Tibial nerve (tissue), 4 donors: ENCODE measurements at regions not wholly inside any gene's neighbourhood (a gene's known extent, or its start where the extent isn't known, plus 50 kb on each side); places are given as distances from the start of the nearest gene placed in this dataset.

Experiments
- DNase-seq, 2 donors: peaks; one replicate each; pipeline ENCODE4 v3.0.0-alpha.2; 2019; ENCODE audit warnings: low spot score in 2 of 2
- H3K27ac ChIP-seq, 4 donors: fragments of 200-600 bp; sonication (generic) in 3 of 4; one replicate each; pipeline ENCODE4 v1.5.1; 2017 to 2019; ENCODE audit warnings: mild to moderate bottlenecking in 1 of 4
- H3K27me3 ChIP-seq, 2 donors: fragments of 200-600 bp; sonication (generic) in 1 of 2; one replicate each; pipeline versions ENCODE4 v1.5.1 to v1.6.0; 2017 to 2019
- H3K36me3 ChIP-seq, 3 donors: fragments of 200-600 bp; sonication (generic); one replicate each; pipeline ENCODE4 v1.5.1; 2018 to 2019
- H3K4me1 ChIP-seq, 4 donors: fragments of 200-600 bp; sonication (generic) in 3 of 4; one replicate each; pipeline ENCODE4 v1.5.1; 2017 to 2019
- H3K4me3 ChIP-seq, 4 donors: fragments of 200-600 bp; sonication (generic) in 3 of 4; one replicate each; pipeline ENCODE4 v1.5.1; 2017 to 2019; ENCODE audit warnings: mild to moderate bottlenecking in 1 of 4, moderate library complexity in 1 of 4
- H3K9me3 ChIP-seq, 4 donors: fragments of 200-600 bp; sonication (generic) in 3 of 4; one replicate each; pipeline ENCODE4 v1.5.1; 2017 to 2019
- EP300 ChIP-seq, 2 donors: sonication (generic); formaldehyde crosslinking; IDR thresholded peaks; one replicate each; pipeline ENCODE4 v1.6.1; 2017; ENCODE audit warnings: antibody characterized with exemption in 2 of 2, mild to moderate bottlenecking in 1 of 2
- POLR2A ChIP-seq, 2 donors: fragments of 450-650 bp; IDR thresholded peaks; one replicate each; pipeline ENCODE4 v1.6.1; 2017; ENCODE audit warnings: antibody characterized with exemption in 2 of 2, mild to moderate bottlenecking in 2 of 2, moderate library complexity in 2 of 2
- WGBS, 2 donors: methylation state at CpG; one replicate each; pipeline ENCODE4 v1.1.5; 2018; 5-methylcytosine and 5-hydroxymethylcytosine counted together
- TF ChIP-seq, protein P1 (sequence below), 5 experiments: fragments of 200-600 bp in 3 of 5; fragments of 450-650 bp in 2 of 5; sonication (generic) in 3 of 5; IDR thresholded peaks; one replicate each; pipeline ENCODE4 v1.5.1; 2016 to 2019; ENCODE audit warnings: antibody characterized with exemption in 5 of 5, mild to moderate bottlenecking in 3 of 5, moderate library complexity in 2 of 5

DNA sequence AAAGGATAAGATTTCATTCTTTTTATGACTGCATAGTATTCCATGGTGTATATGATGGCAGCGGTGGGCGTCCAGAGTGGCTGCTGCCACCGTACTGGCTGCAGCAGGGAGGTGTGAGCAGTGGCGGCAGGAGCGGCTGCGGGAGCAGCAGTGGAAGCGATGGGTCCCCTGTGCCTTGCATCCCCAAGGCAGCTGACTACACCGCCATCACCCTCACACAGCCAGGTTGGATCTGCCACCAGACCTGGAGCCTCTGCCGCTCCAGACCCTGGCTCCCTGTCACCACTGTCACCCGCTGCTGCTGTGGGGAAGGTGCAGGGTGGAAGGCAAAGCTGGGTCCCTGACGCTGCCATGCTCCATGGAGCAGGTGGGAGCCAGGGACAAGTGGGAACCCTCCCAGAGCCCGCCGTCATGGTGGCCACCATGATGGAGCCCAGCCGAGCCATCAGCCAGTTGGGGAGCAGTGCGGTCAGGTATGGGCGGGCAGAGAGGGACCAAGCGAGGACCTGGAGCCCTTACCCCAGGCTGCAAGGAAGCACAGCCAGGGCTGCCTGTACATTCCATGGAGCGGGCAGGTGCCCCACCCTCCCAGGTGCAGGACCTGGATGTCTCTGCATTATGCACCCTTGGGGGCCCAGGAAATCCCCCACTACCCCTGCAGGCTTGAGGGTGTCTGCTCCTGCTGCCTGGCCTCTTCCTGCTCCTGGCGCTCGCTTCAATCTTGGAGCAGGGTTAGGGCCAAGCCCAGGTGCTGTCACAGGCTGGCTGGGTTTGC is 226.1 kb downstream of the OTOR start:
- no peaks in the 10 kb centered on the region for H3K27me3 ChIP-seq
- 97% methylated on average over 12 to 20 of the region's 20 CpGs for WGBS, 2 donors
- H3K4me1 ChIP-seq = peaks cover 0 to 8% (median 0%) of the 10 kb centered on the region in 4 donors
- H3K27ac ChIP-seq = no peak overlapping the region
- DNase-seq = no peak
- no peaks in the 10 kb centered on the region for H3K9me3 ChIP-seq
- H3K4me3 ChIP-seq = no peak overlapping the region
- H3K36me3 ChIP-seq = no peaks in the 10 kb centered on the region
- TF ChIP-seq, protein P1, sequence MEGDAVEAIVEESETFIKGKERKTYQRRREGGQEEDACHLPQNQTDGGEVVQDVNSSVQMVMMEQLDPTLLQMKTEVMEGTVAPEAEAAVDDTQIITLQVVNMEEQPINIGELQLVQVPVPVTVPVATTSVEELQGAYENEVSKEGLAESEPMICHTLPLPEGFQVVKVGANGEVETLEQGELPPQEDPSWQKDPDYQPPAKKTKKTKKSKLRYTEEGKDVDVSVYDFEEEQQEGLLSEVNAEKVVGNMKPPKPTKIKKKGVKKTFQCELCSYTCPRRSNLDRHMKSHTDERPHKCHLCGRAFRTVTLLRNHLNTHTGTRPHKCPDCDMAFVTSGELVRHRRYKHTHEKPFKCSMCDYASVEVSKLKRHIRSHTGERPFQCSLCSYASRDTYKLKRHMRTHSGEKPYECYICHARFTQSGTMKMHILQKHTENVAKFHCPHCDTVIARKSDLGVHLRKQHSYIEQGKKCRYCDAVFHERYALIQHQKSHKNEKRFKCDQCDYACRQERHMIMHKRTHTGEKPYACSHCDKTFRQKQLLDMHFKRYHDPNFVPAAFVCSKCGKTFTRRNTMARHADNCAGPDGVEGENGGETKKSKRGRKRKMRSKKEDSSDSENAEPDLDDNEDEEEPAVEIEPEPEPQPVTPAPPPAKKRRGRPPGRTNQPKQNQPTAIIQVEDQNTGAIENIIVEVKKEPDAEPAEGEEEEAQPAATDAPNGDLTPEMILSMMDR (IDR thresholded peaks at IDR 0.05) = no peak
- TF ChIP-seq EP300 (IDR thresholded peaks at IDR 0.05) (no peak), POLR2A (IDR thresholded peaks at IDR 0.05) (no peak)

DNA sequence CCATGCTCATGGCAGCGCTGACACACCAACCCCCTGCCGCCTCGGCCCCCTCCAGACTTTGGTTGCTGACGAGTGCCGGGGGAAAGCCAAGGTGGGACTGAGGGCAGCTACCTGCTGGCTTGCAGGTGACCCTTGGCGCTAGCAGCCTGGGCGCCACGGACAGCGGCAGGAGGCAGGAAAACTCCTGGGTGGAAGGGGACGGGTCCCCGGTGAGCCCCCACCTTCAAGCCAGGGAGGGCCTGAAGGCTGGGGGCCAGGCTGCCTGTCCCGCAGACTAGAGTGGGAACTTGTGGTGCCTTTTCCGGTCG is 226.7 kb downstream of the OTOR start:
- no peaks in the 10 kb centered on the region for H3K36me3 ChIP-seq
- DNase-seq = no peak
- 96 to 100% methylated on average over 6 to 9 of the region's 14 CpGs for WGBS, 2 donors
- no peaks in the 10 kb centered on the region for H3K27me3 ChIP-seq
- no peak overlapping the region for H3K27ac ChIP-seq
- H3K4me3 ChIP-seq = no peak overlapping the region
- H3K4me1 ChIP-seq = peaks cover 0 to 8% (median 0%) of the 10 kb centered on the region in 4 donors
- TF ChIP-seq EP300 (IDR thresholded peaks at IDR 0.05) = no peak
- no peaks in the 10 kb centered on the region for H3K9me3 ChIP-seq

DNA sequence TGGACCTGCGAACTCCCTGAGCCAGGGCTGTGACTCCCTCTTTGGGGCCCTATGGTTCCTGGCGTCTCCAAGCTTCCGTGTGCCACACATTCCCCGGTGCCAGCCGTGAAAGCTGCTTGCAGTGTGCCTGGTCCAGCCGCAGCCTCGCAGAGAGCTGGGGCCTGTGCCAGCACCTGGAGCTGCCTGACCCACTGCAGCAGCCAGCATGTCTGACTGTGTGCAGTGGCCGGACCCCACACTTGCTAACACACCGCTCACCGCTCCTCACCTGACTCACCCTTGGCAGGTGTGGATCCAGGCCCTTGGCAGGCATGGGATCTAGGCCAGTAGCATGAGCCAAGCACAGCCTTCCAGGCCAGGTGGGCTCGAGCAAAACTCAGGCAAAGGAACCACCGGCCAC is 227.5 kb downstream of the OTOR start:
- Histone ChIP-seq H3K27ac (no peak overlapping the region), H3K4me1 (peaks cover 0 to 5% (median 0%) of the 10 kb centered on the region in 4 donors), H3K9me3 (no peaks in the 10 kb centered on the region), H3K27me3 (no peaks in the 10 kb centered on the region), H3K4me3 (no peak overlapping the region), H3K36me3 (no peaks in the 10 kb centered on the region)
- TF ChIP-seq, protein P1 (IDR thresholded peaks at IDR 0.05) = no peak
- TF ChIP-seq POLR2A (IDR thresholded peaks at IDR 0.05) = no peak
- no peak for TF ChIP-seq EP300 (IDR thresholded peaks at IDR 0.05)
- WGBS, 2 donors = 81 to 93% methylated on average over 8 to 12 of the region's 12 CpGs
- DNase-seq = no peak

DNA sequence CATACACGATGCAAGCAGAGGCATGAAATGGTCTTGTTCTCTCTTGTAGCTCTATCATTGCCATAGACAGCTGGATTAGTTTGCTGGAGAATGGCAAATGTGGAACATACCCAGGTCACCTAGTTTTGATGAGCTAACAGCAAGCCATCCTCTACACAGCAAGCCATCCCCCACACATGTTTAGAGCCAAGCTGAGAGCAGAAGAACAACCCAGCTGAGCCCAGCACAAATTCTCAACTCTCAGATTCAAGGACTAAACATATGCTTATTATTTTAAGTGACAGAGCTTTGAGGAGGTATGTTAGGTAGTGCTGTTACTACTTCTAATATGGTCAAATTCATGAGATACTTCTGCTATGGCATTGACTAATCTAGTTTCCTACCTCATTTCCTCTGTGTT is 230.3 kb downstream of the OTOR start:
- Histone ChIP-seq H3K9me3 (no peaks in the 10 kb centered on the region), H3K27ac (no peak overlapping the region), H3K27me3 (no peaks in the 10 kb centered on the region), H3K4me1 (no peaks in the 10 kb centered on the region), H3K4me3 (no peak overlapping the region), H3K36me3 (no peaks in the 10 kb centered on the region)
- 86 to 94% methylated on average over 1 of the region's 1 CpG for WGBS, 2 donors
- no peak for DNase-seq
- TF ChIP-seq, protein P1 (IDR thresholded peaks at IDR 0.05) = no peak
- no peak for TF ChIP-seq POLR2A (IDR thresholded peaks at IDR 0.05)

DNA sequence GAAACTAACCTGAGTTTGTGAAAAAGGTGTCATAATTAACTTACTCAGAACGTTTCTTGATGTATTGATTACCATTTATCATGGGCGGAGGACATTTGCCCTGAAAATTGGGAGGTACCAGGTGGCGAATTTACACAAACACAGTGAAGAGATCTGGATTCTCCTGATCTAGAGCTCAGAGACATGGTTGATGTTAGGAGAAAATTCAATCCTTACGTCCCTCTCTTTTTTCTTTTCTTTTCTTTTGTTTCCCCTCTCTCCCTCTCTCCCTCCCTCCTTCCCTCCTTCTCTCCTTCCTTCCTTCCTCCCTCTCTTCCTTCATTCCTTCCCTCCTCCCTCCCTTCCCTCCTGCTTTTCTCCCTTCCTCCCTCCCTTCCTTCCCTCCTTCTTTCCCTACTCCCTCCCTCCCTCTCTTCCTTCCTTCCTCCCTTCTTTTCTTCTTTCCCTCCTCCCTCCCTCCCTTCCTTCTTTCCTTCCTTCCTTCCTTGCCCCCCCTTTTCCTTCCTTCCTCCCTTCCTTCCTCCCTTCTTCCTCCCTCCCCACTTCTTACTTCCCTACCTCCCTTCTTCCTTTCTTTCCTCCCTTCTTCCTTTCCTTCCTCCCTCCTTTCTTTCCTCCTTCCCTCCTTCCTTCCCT is 234.1 kb downstream of the OTOR start:
- 76 to 78% methylated on average over 4 of the region's 4 CpGs for WGBS, 2 donors
- Histone ChIP-seq H3K4me3 (no peak overlapping the region), H3K27ac (no peak overlapping the region), H3K36me3 (no peaks in the 10 kb centered on the region), H3K9me3 (no peaks in the 10 kb centered on the region), H3K27me3 (no peaks in the 10 kb centered on the region), H3K4me1 (no peaks in the 10 kb centered on the region)
- DNase-seq = no peak
- no peak for TF ChIP-seq EP300 (IDR thresholded peaks at IDR 0.05)
- TF ChIP-seq, protein P1 (IDR thresholded peaks at IDR 0.05) = no peak
- no peak for TF ChIP-seq POLR2A (IDR thresholded peaks at IDR 0.05)
